RPMI7951 (cell line): ENCODE measurements at regions not wholly inside any gene's neighbourhood (a gene's known extent, or its start where the extent isn't known, plus 50 kb on each side); places are given as distances from the start of the nearest gene placed in this dataset.
"Not testable (repeated sequence)": the region's sequence is repeated elsewhere in the genome, so short reads cannot be mapped to it uniquely, and the experiment has no call there.

Experiments used
- DNase-seq: peaks from one replicate; pipeline ENCODE4 v3.0.0-alpha.2; 2012; ENCODE audit warnings: low read depth

DNA sequence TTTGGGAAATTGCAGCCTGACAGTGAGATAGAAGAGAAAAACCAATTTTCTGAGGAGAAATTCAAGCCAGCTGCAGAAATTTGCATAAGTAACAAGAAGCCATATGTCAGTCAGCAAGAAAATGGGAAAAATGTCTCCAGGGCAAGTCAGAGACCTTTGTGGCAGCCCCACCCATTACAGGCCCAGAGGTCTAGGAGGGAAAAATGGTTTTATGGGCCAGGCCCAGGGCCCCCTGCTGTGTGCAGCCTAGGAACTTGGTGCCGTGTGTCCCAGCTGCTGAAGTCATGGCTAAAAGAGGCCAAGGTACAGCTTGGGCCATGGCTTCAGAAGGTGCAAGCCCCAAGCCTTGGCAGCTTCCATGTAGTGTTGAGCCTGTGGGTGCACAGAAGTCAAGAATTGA lies 296.1 kb downstream of the TTC6 start:
- DNase-seq = not testable (repeated sequence)

DNA sequence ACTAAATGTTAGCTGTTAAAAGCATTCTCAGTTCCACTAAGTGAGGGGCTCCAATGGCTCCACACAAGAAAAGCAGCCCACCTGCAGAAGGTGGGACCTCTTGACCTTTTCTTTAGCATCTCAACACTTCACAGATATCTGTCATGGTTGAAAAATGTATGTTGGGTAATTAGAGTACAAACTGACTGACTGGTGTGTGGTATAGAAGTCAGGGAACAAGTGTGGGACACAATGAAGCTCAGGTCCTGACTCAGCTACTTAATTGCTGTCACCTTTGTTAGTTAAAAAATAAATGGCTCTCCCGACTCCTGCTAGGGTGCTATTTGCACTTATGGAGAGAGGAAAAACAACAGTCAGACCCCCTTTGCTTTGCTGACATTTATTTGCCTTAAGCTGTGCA lies 299.0 kb downstream of the TTC6 start:
- no peak for DNase-seq

DNA sequence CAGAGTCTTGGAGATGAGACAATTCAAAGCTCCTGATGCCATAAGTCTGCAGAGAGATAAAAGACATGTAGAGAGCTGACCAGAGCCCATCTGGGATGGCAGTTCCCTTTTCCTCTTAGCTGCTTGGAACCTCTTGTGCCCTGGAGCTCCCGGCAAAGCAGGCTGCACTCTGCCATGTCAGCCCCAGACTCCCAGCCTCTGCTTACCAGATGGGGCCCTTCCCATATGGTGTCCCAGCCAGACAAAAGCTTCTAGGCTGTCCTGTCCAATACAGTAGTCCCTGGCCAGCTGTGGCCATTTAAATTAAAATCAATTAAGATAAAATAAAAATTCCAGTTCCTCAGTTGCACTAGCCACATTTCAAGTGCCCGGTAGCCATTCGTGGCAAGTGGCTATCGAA lies 303.9 kb downstream of the TTC6 start:
- DNase-seq = no peak

DNA sequence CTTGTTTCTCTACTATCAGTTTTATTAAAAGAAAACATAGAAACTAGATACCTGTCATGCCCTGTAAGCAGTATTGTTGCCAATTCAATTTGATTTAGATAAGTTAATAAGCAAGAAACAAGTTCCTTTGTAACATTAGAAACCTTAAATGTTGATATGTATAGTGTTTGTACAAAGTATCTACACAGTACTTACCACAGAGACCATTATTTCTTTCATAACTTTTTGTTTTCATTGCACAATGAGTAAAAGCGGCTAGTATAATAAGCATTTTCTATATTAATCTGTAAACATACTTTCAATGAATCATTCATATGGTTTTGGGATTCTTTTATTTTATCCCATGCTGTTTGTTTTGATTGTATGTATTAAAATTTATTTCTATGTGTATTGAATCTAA lies 305.1 kb downstream of the TTC6 start:
- no peak for DNase-seq

DNA sequence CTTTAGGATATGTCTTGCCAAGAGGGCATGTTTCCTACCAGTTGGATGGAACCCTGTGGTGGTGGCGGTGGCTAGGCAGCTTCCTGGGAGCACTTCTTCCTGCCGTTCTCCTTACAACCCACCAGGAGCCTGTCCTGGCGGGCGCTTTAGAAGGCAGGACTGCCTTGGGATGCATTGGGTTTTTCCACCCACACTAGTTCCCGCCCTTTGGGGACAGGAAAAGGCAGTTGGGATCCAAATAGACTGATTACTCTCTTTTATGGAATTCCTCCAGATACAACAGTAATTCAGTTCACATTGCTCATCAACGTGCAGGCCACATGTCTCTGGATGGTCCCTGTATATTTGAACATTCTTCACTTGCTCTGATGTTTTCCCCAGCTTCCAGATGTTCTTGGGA lies 305.7 kb upstream of the SSTR1 start:
- DNase-seq = peak; percentile 35

DNA sequence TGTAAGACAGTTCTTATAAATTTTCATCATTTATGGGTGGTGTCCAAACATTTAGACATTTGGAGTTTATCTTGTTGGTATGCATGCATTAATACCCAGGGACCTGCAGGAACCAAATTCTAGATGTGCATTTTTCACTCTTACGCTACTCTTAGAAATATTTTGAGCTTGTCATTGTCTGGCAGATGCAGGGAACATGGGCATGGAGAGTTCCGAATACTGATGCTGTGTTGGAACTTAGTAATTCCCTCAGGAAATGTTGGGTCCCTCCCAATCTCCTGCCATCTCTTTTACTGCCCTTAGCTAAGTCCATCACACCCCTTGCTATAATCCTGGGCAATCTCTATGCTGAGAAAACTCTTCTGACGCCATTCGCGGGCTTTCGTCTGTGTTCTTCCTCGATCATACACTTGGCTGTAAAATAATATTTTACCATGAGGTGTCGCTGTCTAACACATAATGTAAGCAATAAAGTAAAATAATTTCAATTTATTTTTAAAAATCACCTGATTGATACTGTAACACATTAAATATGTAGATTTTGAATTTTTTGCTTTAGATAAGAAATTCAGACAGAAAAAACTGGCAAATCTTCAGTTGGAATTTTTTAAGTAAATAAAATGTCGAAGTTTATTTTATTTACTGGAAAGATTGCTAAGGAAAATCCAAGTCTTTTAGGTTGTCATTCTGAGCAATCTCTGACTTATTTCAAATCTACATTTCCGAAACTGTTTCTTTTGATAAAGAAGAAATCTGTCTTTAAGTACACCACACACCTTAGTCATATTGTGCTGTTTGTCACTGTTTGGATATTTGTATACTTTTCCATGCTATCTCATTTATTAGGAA lies 304.1 kb upstream of the SSTR1 start:
- peak; percentile 38 for DNase-seq

DNA sequence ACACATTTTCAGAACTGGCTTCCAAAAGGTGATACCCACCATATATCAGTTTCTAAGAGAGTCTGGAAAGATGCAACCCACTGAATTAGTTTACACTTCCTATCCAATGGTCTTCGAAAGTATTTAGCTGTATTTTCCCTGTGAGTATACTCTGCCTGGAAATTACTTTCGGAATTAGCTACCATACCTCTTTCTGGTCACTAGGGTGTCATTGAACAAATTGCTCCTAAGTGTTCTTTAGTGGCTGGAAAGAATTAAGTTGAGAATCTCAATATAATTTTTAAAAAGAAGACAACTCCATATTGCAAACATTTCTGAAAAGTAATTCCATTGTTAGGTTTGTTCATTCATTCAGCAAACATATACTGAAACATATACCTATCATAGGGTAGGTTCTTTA lies 283.1 kb upstream of the SSTR1 start:
- no peak for DNase-seq

DNA sequence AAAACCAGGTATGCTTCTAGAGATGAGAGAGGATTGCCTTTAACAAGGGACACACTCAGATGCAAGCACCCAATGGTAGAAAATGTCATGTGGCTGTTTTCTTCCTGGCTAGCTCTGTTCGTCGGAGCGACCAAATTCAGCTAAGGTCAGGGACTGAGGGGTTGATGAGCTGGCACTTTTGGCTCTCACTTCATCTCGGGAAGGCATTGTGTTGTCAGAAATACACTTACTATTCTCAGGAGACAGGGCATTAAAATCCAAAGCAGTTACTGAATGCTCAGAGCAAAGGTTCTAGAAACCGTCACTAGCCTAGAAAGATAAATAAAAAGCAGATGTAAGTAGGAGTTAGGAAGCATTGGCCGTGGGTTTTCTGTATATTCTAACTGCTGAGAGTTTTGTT lies 275.7 kb upstream of the SSTR1 start:
- no peak for DNase-seq

DNA sequence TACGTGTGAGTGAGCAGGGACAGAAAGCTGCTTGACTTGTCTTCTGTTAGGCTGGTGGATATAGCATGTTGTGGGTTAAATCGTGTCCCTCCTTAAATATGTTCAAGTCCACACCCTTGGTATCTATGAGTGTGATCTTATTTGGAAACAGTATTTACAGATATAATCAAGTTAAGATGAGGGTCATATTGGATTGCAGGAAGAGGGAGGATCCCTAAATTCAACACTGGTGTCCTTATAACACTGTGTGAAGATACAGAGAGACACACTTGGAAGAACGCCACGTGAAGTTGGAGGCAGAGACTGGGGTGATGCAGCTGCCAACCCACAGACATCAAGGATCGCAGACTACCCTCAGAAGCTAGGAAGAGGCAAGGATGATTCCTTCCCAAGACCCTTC lies 275.2 kb upstream of the SSTR1 start:
- DNase-seq = no peak

DNA sequence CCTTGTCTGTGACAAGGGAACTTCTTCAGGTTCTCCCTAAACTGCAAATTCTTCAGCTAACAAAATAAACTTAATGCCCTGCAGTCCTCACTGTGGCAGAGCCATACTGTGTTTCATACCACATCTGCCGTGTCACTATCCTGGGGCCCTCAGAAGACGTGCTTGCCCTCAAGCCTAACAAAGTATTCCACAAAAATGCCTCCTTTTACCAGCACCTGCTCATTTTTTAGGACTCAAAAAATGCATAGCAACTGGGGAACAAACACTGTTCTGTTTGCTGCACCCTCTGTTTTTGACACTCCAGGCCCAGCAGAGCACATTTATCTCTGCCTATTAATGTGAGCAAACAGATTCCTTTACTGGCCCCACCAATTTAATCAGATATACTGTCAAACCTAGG lies 270.7 kb upstream of the SSTR1 start:
- DNase-seq = no peak

DNA sequence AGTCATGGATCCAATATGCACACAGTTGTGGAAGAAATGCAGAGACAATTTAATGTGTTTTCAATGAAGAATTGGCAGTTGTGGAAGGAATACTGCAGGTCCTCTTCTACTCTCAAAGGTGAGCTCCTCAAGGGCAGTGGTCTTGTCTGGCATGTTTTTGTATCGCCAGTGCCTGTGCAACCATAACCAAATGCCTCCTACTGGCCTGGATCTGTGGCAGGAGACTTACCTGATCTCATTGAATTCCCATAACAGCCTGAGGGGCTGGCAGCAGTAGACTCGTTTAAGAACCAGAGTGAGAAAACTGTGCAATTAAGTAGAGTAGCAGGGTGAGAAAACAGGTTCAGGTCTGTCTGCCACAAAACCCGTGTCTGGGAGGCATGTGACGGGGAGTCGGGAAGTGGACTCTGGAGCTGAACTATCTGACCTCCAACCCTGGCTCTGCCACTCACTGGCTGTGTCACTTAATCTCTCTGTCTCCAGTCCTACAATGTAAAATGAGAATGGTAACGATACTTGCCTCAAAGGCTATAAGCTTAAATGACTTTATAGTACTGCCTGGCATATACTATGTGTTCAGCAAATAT lies 268.2 kb upstream of the SSTR1 start:
- no peak for DNase-seq

DNA sequence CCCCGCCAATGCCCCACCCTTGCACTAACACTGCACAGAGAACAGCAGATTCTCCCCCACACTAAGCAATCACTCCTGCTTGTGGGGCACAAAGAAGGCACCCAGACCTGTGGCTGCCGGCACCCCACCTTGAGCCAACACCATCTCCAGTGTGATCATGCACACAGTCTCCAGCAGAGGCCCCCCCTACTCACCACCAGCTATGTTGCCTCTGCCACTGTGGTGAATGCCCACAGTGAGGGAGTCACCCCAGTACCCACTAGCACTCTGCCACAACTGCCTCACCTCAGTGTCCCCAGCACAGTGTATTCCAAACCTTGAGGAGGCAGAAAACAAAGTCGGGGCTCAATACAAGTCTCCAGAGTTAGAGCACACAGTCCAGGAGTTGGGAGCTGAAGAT lies 261.7 kb upstream of the SSTR1 start:
- DNase-seq = no peak

DNA sequence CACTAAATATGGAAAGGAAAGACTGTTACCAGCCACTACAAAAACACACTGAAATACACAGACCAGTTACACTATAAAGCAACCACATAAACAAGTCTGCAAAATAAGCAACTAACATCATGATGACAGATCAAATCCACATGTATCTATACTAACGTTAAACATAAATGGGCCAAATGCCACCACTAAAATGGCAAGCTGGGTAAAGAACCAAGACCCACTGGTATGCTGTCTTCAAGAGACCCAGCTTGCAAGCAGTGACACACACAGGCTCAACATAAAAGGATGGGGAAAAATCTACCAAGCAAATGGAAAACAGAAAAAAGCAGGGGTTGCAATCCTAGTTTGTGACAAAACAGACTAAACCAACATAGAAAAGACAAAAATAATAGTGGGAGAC lies 260.9 kb upstream of the SSTR1 start:
- DNase-seq = no peak

DNA sequence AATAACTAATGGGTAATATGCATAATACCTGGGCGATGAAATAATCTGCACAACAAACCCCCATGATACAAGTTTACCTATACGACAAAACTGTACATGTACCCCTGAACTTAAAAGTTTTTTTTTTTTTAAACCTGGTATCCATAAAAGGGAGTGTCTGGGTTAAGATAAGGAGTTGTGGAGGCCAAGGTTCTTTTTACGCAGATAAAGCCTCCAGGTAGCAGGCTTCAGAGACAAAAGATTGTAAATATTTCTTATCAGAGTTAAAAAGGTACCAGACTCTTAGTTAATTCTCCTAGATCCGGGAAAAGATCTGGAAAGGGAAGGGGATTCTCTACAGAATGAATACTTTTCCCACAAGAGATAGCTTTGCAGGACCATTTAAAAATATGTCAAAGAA lies 259.4 kb upstream of the SSTR1 start:
- no peak for DNase-seq

DNA sequence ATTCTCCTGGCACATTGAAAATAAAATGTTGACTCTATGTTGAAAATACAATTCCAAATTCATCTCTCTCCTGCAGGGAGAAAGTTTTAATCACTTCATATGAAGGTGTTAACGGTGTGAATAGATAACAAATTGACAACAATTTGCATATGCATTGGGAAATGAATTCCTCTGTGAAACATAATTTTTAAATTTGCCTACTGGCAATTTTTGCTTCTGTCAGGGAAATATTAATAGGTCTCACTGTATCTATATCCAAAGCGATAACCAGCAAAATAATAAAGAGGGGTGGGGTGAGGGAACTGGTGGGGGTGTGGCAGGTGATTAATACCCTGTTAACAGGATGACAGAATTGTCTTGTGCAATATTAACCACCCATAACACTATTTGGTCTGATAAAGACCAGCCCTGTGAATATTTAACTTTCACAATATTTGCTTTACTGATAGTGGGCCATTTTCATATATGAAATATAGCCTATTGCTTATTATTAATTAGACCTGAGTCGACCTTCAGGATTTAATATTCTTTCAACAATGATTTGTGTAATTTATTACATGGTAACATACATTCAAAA lies 239.0 kb upstream of the SSTR1 start:
- DNase-seq = no peak

DNA sequence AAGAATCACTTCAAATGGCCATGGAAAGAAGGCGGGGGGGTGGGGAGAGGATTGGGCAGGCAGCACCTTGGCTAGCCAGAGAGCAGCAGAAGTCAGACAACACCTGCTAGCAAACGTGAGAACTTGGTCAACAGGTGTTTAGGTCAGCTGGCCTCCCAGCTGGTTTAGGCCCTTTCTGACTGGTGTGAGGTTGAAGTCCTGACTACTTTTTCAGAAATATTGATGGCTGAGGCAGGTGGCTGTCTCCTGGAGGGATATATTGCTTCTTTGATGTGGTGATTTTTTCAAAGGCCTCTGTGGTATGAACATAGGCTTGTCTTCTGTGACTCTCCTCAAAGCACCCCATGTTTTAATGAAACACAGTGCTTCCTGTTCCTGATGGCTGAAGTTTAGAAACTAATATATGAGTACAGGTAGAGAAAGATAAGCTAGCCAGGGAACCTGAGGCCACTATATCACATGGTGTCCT lies 238.2 kb upstream of the SSTR1 start:
- DNase-seq = no peak

DNA sequence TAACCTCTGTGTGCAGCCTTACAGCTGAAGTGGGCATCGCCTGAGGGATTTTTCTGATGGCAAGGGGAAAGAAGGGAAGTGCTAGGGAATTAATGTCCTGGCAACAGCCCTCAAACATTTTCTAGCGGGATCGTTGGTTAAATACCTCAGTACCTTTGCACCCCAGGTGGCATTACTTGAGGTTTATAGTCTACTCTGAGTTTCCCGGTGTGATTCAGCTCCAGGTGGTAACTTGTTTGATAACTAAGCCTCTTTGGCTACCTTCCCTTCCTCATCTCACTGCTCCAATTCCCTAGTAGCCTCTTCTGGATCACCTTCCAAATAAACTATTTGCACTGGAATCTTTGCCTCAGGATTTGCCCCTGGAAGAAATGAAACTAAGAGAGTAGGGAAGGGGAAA lies 237.0 kb upstream of the SSTR1 start:
- DNase-seq = no peak

DNA sequence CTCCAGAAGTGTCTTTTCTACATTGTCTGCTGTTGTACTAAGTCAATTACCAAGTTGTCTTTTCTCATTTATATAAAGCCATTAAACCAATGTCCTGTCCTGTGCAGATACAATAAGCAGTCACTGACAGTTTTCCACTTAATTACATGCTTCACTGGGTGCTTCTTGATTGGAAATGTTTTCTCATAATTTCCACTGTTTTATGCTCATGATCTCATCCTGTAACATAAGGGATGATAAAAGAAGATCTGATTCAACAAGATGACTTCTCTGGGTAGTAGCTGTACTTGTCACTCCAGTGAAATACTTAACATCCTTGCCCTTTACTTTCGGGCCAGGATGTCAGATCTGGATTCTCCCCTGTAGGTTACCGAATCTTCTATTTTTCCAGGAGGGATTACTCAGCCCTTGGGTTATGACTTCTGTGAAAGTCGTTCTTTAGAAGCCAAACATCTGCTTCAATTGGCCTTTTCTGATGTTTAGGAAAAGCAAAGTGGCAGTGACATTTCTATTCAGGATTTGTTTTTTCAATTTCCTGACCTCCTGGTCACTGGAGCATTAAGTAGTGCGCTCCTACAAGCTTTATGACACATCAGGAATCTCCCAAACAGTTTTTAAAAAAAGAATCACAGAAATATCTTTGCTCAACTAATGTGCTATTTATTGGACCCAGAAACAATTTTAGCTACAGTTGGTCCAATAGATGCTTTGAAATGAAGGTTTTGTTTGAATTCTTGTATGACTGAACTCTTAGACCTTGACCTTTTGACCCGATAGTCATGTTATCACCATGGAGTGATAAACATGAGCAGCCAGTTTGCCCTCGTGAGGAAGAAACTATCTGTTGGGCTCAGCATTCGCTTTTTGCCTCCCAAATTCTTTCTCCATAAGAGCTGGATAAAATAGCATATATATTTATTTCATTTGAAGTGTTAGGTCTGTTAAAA lies 234.5 kb upstream of the SSTR1 start:
- no peak for DNase-seq

DNA sequence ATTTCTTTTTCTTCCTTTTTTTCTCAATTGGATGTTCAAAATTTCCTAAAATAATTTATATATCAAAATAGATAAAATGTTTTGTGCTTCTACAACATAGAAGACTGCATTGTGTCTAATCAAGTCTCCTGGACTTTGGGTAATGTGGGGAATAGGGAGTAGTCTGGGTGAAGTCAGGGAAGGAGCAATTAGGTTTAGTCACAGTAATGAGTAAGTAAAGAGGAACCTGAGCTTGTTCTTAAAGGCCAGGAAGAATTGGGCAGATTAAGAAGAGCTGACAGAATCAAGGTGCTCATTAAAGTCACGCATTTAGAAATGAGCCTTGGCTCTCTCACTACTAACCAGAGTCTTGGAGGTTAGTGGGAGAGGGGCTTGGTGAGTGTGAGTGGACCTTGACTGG lies 233.3 kb upstream of the SSTR1 start:
- no peak for DNase-seq

DNA sequence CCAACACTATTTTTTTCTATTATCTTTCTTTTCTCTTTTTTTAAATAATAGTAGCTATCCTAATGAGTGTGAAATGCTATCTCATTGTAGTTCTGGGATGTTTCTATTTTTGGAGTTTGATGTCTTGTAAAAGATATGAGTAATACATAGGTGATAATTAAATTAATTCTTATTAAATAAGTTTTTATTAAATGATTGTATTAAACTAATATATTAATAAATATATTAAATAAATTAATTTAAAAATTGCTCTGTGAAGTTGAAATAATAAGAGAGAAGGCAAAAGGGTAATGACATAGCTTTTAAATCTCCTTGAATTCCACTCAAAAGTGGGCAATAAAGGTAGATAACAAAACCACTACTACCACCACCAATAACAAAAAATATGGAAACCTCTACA lies 230.2 kb upstream of the SSTR1 start:
- DNase-seq = no peak

DNA sequence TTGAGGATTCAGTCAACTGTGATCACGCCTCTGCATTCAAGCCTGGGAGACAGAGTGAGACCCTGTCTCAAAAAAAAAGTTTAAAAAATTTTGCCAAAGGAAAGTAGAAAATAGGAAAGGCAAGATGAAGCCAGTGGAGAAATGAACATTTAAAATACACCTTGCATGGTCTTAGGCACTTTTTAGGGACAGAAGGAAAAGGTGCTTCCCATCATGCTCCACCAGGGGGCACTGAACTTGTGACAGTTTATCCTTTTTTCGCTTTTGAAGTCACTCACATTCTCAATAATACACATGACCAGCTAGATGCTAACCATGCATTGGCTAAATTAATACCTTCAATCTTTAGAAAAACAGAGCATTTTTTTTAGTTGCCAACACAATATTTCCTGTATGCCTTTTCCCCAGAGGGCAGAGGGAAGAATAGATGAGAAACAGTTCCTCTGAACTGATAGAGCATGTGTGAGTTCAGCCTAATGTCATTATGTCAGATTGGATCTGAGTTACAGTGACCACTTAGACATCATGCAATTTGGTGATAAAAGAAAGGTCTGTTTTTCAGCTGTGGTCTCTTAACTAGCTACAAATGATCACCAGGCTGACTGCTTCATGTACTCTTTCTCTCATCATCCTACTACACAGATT lies 221.8 kb upstream of the SSTR1 start:
- DNase-seq = peak; percentile 29

DNA sequence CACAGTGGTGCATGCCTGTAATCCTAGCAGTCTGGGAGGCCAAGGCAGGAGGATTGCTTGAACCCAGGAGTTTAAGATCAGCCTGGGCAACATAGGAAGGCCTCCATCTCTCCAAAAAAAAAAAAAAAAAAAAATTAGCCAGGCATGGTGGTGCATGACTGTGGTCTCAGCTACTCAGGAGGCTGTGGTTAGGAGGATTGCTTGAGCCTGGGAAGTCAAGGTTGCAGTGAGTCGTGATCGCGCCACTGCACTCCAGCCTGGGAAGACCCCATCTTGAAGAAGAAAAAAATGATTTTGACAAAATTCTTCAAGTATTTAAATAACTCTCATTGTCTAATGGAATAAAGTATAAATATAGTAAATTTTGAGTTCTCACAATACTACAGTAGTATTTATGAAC lies 219.2 kb upstream of the SSTR1 start:
- DNase-seq = no peak
